NCI-H2171 (cell line): ENCODE measurements at regions not wholly inside any gene's neighbourhood (a gene's known extent, or its start where the extent isn't known, plus 50 kb on each side); places are given as distances from the start of the nearest gene placed in this dataset.
"Not testable (repeated sequence)": the region's sequence is repeated elsewhere in the genome, so short reads cannot be mapped to it uniquely, and the experiment has no call there.

Experiments
- DNase-seq: peaks from one replicate; lab custom pipeline; 2025; lab: John Stamatoyannopoulos, UW

- DNase-seq = no peak
Observed at GRCh38 chr11:69205743-69206612, 50.2 kb downstream of the SMIM38 start.

DNA sequence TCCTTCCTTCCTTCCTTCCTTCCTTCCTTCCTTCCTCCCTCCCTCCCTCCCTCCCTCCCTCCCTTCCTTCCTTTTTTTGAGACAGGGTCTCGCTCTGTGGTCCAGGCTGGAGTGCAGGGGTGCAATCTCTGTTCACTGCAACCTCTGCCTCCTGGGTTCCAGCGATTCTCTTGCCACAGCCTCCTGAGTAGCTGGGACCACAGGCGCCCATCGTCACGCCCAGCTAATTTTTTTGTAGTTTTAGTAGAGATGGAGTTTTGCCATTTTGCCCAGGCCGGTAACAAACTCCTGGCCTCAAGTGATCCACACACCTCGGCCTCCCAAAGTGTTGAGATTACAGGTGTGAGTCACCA is 50.9 kb downstream of the SMIM38 start:
- not testable (repeated sequence) for DNase-seq

GRCh38 chr11:69207165-69207889 is 51.6 kb downstream of the SMIM38 start:
- no peak for DNase-seq

- no peak for DNase-seq
Observed at GRCh38 chr11:69208190-69209037, 52.7 kb downstream of the SMIM38 start.

DNA sequence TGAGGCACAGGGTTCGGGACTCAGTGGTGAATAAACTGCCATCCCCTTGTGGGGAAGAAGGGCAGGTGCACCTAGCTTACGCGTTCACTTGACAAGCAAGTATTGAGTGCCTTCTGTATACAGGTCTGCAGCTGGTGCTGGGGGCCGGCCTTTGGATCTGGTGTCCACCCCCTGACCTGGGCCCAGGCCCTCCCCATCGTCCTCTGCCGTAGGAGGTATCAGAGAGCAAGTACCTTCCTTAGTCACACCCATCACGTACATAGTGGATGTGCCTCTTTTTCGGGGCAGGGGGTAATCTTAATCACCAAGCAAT is 53.3 kb downstream of the SMIM38 start:
- no peak for DNase-seq

- no peak for DNase-seq
Observed at GRCh38 chr11:69209421-69210309, 53.9 kb downstream of the SMIM38 start.

GRCh38 chr11:69210310-69211035 is 54.7 kb downstream of the SMIM38 start:
- DNase-seq = no peak

DNA sequence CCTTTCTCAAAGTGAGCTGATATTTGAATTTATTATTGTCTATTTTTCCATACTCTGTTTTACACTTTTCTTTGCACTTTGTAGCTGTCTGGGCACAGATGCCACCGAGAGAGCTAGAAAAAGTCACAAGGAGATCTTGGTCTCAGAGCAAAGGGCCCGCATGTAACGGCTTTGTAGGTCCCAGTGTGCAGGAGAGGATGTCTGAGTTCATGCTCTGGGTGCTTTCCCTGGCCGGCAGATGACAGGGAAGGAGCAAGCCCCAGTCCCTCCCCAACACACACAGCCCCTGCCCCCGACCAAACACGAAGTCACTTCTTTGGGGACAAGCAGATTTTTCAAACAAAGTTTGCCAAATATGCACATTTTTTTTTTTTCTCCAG is 55.8 kb downstream of the SMIM38 start:
- DNase-seq = no peak

DNA sequence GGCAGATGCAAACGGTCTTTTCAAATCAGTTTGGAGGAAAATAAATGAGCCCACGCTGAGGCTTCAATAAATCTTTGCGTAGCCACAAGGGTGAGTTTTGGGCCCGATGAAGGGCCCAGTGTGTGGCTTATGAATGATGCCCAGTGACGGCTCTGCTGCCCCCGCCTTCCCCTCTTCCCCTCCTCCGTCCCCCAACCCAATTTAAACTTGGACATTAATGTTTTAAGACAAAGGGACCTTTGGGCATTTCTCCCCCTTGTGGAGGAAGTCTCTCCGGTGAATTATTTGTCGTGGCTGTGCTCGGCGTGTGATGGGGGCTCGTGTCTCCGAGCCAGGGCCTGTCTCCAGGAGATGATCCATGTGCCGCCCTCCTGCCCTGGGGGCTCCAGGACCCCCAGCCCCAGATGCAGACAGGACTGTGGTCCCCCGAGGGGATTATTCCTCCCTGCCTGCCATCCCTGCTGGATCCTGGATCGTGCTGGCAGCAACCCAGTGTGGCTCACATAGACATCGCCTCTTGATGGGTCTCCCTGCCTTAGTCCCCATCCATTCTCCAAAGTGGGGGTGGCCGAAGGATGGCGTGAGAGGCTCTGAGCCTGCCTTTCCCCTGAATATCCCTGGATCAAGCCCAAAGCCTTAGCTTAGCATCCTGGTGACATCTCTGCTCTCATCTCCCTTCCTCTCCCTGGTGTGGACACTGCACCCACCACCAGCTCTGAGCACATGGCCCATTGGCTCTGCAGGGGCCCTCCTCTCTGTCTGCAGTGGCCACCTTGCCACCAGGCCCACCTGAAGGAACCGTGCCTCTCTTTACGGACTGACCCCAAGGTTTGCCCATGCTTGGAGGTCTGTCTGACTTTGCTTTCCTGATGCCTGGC is 56.4 kb downstream of the SMIM38 start:
- no peak for DNase-seq

DNA sequence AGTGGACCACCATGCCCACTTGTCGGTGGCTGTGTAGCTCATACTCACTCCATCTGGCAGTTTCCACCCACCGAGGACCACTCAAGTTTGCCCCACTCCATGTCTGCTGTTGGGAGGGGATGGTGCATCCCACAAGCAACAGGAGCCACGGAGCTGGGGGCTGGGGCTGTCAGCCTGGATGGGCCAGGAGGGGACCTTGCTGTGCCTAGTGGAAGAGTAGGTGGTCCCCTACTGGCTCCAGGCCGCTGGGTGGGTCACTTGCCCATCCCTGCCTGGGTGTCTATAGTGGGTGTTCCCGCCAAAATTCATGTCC is 57.0 kb downstream of the SMIM38 start:
- no peak for DNase-seq

DNA sequence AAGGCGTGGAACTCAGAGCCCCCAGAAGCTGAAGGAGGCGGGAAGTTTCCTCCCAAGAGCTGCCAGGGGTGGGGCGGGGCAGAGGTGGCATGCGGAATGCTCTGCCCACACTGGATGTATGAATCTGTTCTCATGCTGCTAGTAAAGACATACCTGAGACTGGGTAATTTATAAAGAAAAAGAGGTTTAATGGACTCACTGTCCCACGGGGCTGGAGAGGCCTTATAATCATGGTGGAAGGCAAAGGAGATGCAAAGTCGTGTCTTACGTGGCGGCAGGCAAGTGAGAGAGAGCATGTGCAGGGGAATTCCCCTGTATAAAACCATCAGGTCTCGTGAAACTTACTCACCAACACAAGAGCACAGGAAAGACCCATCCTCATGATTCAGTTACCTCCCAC is 57.6 kb downstream of the SMIM38 start:
- DNase-seq = no peak

DNA sequence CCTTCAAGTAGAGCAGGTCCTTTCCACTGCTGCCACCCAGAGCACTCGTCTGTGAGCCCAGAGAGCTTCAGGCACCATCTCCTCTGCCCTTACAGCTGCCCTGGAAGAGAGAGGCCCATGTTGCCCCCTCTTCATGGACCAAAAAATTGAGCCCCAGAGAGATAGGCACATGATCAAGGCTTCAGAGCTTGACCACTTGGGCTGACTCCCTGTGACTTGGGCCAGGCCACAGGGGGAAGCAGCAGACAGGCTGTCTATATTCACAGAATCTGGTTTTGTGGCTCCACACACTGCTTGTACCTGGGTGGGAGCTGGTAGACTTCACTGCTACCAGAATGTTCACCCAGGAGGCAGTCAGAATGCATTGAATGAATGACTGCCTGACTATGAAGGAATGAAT is 58.2 kb downstream of the SMIM38 start:
- no peak for DNase-seq

GRCh38 chr11:69215216-69215615 is 59.5 kb downstream of the SMIM38 start:
- no peak for DNase-seq

DNA sequence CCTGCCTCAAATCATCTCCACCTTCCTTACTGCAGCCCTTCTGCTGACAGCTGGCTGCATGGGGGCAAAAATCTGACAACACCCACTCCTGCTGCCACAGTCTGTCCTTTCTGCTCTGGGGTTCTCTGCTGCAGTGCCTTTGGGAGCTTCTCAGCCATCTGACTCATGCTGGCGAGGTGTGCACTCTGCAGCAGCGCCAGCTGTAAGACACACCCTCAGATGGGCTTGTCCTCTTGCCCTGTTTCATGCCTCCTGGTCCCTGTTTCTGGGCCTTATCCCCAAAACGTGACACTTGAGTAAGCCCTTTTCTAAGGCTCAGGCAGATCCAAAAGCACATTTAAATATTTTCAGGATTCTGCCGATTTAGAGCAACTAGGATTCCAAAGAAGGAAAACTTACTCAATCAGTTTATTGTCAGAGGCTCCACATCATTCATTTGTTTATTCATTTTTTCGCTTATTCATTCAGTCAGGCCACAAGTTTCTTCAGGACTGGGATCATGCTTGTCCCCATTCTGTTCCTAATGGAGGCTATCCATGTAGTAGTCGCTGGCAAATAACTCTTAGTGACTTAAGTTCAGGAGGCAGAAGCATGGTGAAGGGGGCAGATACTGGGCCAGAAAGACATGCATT is 60.2 kb downstream of the SMIM38 start:
- peak; percentile 30 for DNase-seq

DNA sequence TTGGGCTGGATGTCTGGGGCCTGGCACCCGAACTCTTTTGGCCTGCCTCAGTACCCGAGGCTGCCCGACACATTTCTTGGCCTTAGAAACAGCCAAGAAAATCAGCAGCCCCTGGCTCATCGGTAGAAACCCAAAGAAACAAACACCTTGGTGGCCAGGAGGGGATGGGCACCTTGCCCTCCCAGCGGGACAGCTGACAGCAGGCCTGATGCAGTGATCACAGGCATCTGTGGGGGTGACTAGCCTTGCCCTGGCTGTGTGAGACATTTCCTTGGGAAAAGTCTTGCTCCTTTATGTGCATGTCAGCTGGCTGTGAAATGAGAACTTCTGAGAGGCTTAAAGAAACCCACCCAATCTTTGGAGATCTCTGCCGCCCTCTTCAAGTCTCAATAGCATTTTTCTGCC is 60.9 kb downstream of the SMIM38 start:
- no peak for DNase-seq

GRCh38 chr11:69217276-69218105 is 61.8 kb downstream of the SMIM38 start:
- DNase-seq = no peak

DNA sequence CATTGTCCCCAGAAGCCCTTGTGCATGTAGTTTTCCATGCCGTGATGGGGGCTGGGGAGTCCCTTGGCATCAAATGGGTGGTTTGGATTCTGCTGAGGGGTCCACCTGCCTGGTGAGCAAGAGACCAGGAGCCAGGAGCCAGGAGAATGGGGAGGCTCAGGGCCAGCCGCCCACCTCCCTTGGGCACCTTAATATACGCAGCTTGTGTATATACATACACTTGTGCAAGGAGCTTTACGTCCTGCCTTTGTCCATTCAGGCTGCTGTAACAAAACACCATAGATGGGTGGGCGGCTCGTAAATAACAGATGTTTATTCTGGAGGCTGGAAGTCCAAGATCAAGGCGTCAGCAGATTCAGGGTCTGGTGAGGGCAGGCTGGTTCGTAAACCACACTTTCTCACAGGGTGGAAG is 62.5 kb downstream of the SMIM38 start:
- DNase-seq = no peak

DNA sequence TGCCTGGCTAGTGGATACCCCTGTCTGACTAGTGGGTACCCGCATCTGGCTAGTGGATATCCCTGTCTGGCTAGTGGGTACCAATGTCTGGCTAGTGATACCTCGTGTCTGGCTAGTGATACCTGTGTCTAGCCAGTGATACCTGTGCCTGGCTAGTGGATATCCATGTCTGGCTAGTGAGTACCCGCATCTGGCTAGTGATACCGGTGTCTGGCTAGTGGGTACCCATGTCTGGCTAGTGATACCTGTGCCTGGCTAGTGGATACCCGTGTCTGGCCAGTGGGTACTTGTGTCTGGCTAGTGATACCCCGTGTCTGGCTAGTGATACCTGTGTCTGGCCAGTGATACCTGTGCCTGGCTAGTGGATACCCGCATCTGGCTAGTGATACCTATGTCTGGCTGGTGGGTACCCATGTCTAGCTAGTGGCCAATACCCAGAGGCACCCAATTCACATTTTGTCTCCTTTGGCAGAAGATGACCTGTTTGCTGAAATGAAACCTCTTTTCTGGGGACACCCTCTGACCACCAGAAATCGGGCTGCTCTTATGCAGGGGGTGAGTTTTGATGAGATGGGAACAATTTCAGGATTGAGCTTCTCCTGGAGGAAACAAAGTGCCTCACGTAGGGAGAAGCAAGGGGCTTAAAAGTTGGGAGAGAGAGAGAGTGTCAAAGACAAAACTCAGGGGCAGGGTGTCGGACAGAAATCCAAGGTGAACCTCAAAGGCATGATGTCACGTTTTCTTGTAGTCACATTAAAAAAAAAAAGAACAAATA is 63.4 kb downstream of the SMIM38 start:
- DNase-seq = no peak
